ENCODE measurements at regions not wholly inside any gene's neighbourhood (a gene's known extent, or its start where the extent isn't known, plus 50 kb on each side); places are given as distances from the start of the nearest gene placed in this dataset.
A peak's percentile ranks its signal among the peaks of the same experiment; 100 is the strongest.

- no peak overlapping the region for H3K4me3 ChIP-seq
- no peaks in the 10 kb centered on the region for H3K9me3 ChIP-seq (ENCODE audit: low read depth, low read length)
- no peak overlapping the region for H3K9ac ChIP-seq (ENCODE audit: insufficient read length)
- H3K27ac ChIP-seq, result no peak overlapping the region
- no peak for TF ChIP-seq FOXP2 (optimal IDR thresholded peaks at IDR 0.05; ENCODE audit: control extremely low read depth, extremely low read length, insufficient read depth)
- no peak for TF ChIP-seq EZH2 (IDR thresholded peaks at IDR 0.05)
- TF ChIP-seq POLR2AphosphoS5 (IDR thresholded peaks at IDR 0.05; ENCODE audit: borderline replicate concordance, low read depth, low read length), result no peak
- no peaks in the 10 kb centered on the region for H3K36me3 ChIP-seq (ENCODE audit: insufficient read depth, low read length)
- no peak for DNase-seq (ENCODE audit: low read depth, low spot score)
Observed at GRCh38 chr3:182121401-182121800, 409.7 kb downstream of the SOX2 start.

GRCh38 chr3:182122779-182123178, 411.1 kb downstream of the SOX2 start:
- peak overlapping the region; percentile 67; the same call in 1 of the 2 replicates for H3K27ac ChIP-seq

GRCh38 chr3:182124187-182124586, 412.5 kb downstream of the SOX2 start:
- Histone ChIP-seq H3K27ac (no peak overlapping the region), H3K9me3 (ENCODE audit: low read depth, low read length) (no peaks in the 10 kb centered on the region), H3K9ac (ENCODE audit: insufficient read length) (no peak overlapping the region), H3K4me3 (no peak overlapping the region), H3K36me3 (ENCODE audit: insufficient read depth, low read length) (no peaks in the 10 kb centered on the region)
- DNase-seq (ENCODE audit: low read depth, low spot score), result no peak
- TF ChIP-seq FOXP2 (optimal IDR thresholded peaks at IDR 0.05; ENCODE audit: control extremely low read depth, extremely low read length, insufficient read depth), result no peak
- no peak for TF ChIP-seq POLR2AphosphoS5 (IDR thresholded peaks at IDR 0.05; ENCODE audit: borderline replicate concordance, low read depth, low read length)
- TF ChIP-seq EZH2 (IDR thresholded peaks at IDR 0.05), result no peak

More at GRCh38 chr3:182122779-182123178, 411.1 kb downstream of the SOX2 start:
- Histone ChIP-seq H3K36me3 (ENCODE audit: insufficient read depth, low read length) (no peaks in the 10 kb centered on the region), H3K9ac (ENCODE audit: insufficient read length) (no peak overlapping the region), H3K4me3 (peak overlapping the region; percentile 48), H3K9me3 (ENCODE audit: low read depth, low read length) (no peaks in the 10 kb centered on the region)
- DNase-seq (ENCODE audit: low read depth, low spot score), result peak; percentile 92
- no peak for TF ChIP-seq EZH2 (IDR thresholded peaks at IDR 0.05)
- no peak for TF ChIP-seq FOXP2 (optimal IDR thresholded peaks at IDR 0.05; ENCODE audit: control extremely low read depth, extremely low read length, insufficient read depth)
- TF ChIP-seq POLR2AphosphoS5 (IDR thresholded peaks at IDR 0.05; ENCODE audit: borderline replicate concordance, low read depth, low read length), result peak; percentile 52; the same call in 1 of the 2 replicates

- no peaks in the 10 kb centered on the region for H3K36me3 ChIP-seq (ENCODE audit: insufficient read depth, low read length)
- H3K27ac ChIP-seq, result no peak overlapping the region
- no peak overlapping the region for H3K4me3 ChIP-seq
- no peak overlapping the region for H3K9ac ChIP-seq (ENCODE audit: insufficient read length)
- H3K9me3 ChIP-seq (ENCODE audit: low read depth, low read length), result no peaks in the 10 kb centered on the region
- TF ChIP-seq EZH2 (IDR thresholded peaks at IDR 0.05), result no peak
- no peak for TF ChIP-seq POLR2AphosphoS5 (IDR thresholded peaks at IDR 0.05; ENCODE audit: borderline replicate concordance, low read depth, low read length)
- TF ChIP-seq FOXP2 (optimal IDR thresholded peaks at IDR 0.05; ENCODE audit: control extremely low read depth, extremely low read length, insufficient read depth), result no peak
- DNase-seq (ENCODE audit: low read depth, low spot score), result no peak
Observed at GRCh38 chr3:182124716-182125115, 413.0 kb downstream of the SOX2 start.

- Histone ChIP-seq H3K36me3 (ENCODE audit: insufficient read depth, low read length) (no peaks in the 10 kb centered on the region), H3K9ac (ENCODE audit: insufficient read length) (no peak overlapping the region), H3K27ac (no peak overlapping the region), H3K9me3 (ENCODE audit: low read depth, low read length) (no peaks in the 10 kb centered on the region), H3K4me3 (no peak overlapping the region)
- no peak for DNase-seq (ENCODE audit: low read depth, low spot score)
- TF ChIP-seq EZH2 (IDR thresholded peaks at IDR 0.05) (no peak), FOXP2 (optimal IDR thresholded peaks at IDR 0.05; ENCODE audit: control extremely low read depth, extremely low read length, insufficient read depth) (no peak), POLR2AphosphoS5 (IDR thresholded peaks at IDR 0.05; ENCODE audit: borderline replicate concordance, low read depth, low read length) (no peak)
Observed at GRCh38 chr3:182129740-182130139, 418.0 kb downstream of the SOX2 start.

- H3K36me3 ChIP-seq (ENCODE audit: insufficient read depth, low read length), result no peaks in the 10 kb centered on the region
- DNase-seq (ENCODE audit: low read depth, low spot score), result no peak
- no peak for TF ChIP-seq EZH2 (IDR thresholded peaks at IDR 0.05)
- no peak for TF ChIP-seq FOXP2 (optimal IDR thresholded peaks at IDR 0.05; ENCODE audit: control extremely low read depth, extremely low read length, insufficient read depth)
- no peak for TF ChIP-seq POLR2AphosphoS5 (IDR thresholded peaks at IDR 0.05; ENCODE audit: borderline replicate concordance, low read depth, low read length)
- no peaks in the 10 kb centered on the region for H3K9me3 ChIP-seq (ENCODE audit: low read depth, low read length)
- no peak overlapping the region for H3K4me3 ChIP-seq
- H3K9ac ChIP-seq (ENCODE audit: insufficient read length), result no peak overlapping the region
- no peak overlapping the region for H3K27ac ChIP-seq
Observed at GRCh38 chr3:182133752-182134151, 422.0 kb downstream of the SOX2 start.

GRCh38 chr3:182135056-182135455, 423.3 kb downstream of the SOX2 start:
- no peak for DNase-seq (ENCODE audit: low read depth, low spot score)
- no peak for TF ChIP-seq FOXP2 (optimal IDR thresholded peaks at IDR 0.05; ENCODE audit: control extremely low read depth, extremely low read length, insufficient read depth)
- no peak for TF ChIP-seq EZH2 (IDR thresholded peaks at IDR 0.05)
- TF ChIP-seq POLR2AphosphoS5 (IDR thresholded peaks at IDR 0.05; ENCODE audit: borderline replicate concordance, low read depth, low read length), result no peak
- H3K9ac ChIP-seq (ENCODE audit: insufficient read length), result no peak overlapping the region
- no peak overlapping the region for H3K27ac ChIP-seq
- no peak overlapping the region for H3K4me3 ChIP-seq
- H3K9me3 ChIP-seq (ENCODE audit: low read depth, low read length), result no peaks in the 10 kb centered on the region
- no peaks in the 10 kb centered on the region for H3K36me3 ChIP-seq (ENCODE audit: insufficient read depth, low read length)

GRCh38 chr3:182136008-182136910, 424.5 kb downstream of the SOX2 start:
- Histone ChIP-seq H3K36me3 (ENCODE audit: insufficient read depth, low read length) (no peaks in the 10 kb centered on the region), H3K9me3 (ENCODE audit: low read depth, low read length) (no peaks in the 10 kb centered on the region), H3K9ac (ENCODE audit: insufficient read length) (no peak overlapping the region), H3K27ac (no peak overlapping the region), H3K4me3 (no peak overlapping the region)
- TF ChIP-seq FOXP2 (optimal IDR thresholded peaks at IDR 0.05; ENCODE audit: control extremely low read depth, extremely low read length, insufficient read depth), result no peak
- no peak for TF ChIP-seq EZH2 (IDR thresholded peaks at IDR 0.05)
- no peak for TF ChIP-seq POLR2AphosphoS5 (IDR thresholded peaks at IDR 0.05; ENCODE audit: borderline replicate concordance, low read depth, low read length)
- no peak for DNase-seq (ENCODE audit: low read depth, low spot score)
